ENCODE measurements at regions not wholly inside any gene's neighbourhood (a gene's known extent, or its start where the extent isn't known, plus 50 kb on each side); places are given as distances from the start of the nearest gene placed in this dataset.
"Not testable (repeated sequence)": the region's sequence is repeated elsewhere in the genome, so short reads cannot be mapped to it uniquely, and the experiment has no call there.

- ATAC-seq; intact Hi-C loops (cut with DNase I, micrococcal nuclease); DNase-seq: not testable (repeated sequence)
Measured at GRCh38 chr15:84094720-84095119, 140.9 kb upstream of the GOLGA6L4 start.

DNA sequence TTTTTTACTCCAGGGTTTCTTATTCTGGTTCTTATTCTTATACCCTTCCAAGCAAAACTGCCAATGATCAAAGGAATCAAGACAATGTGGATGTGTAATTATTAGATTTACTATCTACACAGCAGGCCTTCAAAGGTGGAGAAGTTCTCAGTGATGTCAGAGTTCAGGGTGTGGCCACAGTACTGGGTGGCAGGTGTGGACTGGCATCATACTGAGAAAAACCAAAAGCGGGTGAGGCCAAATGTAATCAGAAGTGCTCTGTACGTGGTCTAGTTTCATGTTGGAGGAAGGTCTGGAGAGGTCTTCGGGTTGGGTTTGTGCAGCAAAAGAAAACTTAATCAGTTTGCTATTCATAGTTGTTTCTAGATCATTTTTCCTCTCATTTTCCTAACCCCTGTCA, 138.5 kb upstream of the GOLGA6L4 start:
- DNase-seq; intact Hi-C loops (cut with DNase I, micrococcal nuclease): not testable (repeated sequence)
- ATAC-seq, result peak; percentile 30

GRCh38 chr15:84098604-84099003, 137.0 kb upstream of the GOLGA6L4 start:
- intact Hi-C loops (cut with DNase I, micrococcal nuclease), result no loop called here
- no peak for DNase-seq
- no peak for ATAC-seq

- DNase-seq, result peak in 1 of 2 donors; percentile 47
- intact Hi-C loops (cut with DNase I, micrococcal nuclease), result no loop called here
- ATAC-seq, result no peak
Measured at GRCh38 chr15:84099181-84099580, 136.4 kb upstream of the GOLGA6L4 start.

- DNase-seq (no peak), ATAC-seq (no peak)
- intact Hi-C loops (cut with DNase I, micrococcal nuclease), result no loop called here
Measured at GRCh38 chr15:84103345-84103744, 132.2 kb upstream of the GOLGA6L4 start.

GRCh38 chr15:84104853-84105252, 130.7 kb upstream of the GOLGA6L4 start:
- ATAC-seq, result peak; percentile 70
- DNase-seq, result no peak
- intact Hi-C loops (cut with DNase I, micrococcal nuclease), result no loop called here

DNA sequence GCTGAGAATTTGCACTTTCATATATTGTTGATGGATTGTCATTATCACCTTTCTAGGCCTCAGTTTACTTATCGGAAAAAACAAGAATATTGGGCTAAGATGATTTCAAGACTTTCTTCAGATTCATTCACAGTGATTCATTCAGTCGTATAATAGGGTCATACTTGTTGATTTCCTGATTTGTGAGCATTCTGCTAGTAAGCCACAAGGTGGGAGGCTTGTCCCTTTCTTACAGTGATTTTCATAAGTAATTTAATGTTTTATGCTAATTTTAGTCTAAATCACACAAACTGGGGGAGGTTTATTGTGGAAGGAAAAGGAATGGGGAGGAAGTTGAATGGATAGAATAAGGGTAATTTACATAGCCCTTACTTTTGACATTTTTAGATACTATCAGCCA, 126.8 kb upstream of the GOLGA6L4 start:
- intact Hi-C loops (cut with DNase I, micrococcal nuclease), result no loop called here
- no peak for ATAC-seq
- no peak for DNase-seq

- ATAC-seq, result no peak
- intact Hi-C loops (cut with DNase I, micrococcal nuclease), result no loop called here
- DNase-seq, result no peak
Measured at GRCh38 chr15:84111575-84111974, 124.0 kb upstream of the GOLGA6L4 start.

GRCh38 chr15:84112025-84112424, 123.5 kb upstream of the GOLGA6L4 start:
- no peak for DNase-seq
- intact Hi-C loops (cut with DNase I, micrococcal nuclease), result no loop called here
- ATAC-seq, result no peak

DNA sequence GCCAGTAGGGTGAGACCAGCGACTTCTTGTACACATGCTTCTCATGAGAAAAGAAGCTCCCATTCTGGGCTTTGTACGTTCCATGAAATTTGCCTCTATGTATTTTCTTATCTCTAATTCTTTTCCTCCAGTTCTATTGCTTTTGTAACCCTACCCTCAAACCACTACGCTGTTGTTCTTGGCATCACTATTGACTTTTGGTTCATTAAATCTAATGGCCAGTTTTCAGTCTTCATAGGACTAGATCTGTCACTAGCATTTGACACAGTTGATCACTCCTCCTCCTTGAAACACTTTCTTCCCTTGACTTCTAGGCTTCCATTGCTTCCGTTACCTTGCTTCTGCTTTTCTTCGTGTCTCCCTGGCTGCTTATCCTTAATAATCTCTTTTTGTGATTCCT, 121.7 kb upstream of the GOLGA6L4 start:
- intact Hi-C loops (cut with DNase I, micrococcal nuclease), result no loop called here
- ATAC-seq, result no peak
- no peak for DNase-seq

GRCh38 chr15:84114680-84115079, 120.9 kb upstream of the GOLGA6L4 start:
- DNase-seq; intact Hi-C loops (cut with DNase I, micrococcal nuclease); ATAC-seq: not testable (repeated sequence)

DNA sequence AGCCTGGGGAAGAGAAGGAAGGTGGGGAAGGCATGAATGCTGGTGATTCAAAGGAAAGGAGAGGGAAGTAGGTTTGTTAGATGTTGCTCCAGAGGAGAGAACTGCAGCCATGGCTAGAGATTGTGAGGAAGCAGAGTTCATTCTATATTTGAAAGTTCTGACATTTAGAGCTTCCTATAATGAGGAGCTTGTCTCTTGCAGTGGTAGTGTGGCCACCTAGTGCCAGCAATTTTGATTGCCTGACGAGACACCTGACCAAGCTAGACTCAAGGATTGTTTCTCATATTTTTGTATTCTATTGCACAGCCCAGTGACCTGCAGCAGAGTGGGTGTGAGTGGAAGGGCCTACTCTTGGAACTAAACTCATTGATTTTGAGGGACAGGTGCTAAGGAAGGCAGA, 116.2 kb upstream of the GOLGA6L4 start:
- ATAC-seq; DNase-seq; intact Hi-C loops (cut with DNase I, micrococcal nuclease): not testable (repeated sequence)

- ATAC-seq; DNase-seq; intact Hi-C loops (cut with DNase I, micrococcal nuclease): not testable (repeated sequence)
Measured at GRCh38 chr15:84120903-84121302, 114.7 kb upstream of the GOLGA6L4 start.

DNA sequence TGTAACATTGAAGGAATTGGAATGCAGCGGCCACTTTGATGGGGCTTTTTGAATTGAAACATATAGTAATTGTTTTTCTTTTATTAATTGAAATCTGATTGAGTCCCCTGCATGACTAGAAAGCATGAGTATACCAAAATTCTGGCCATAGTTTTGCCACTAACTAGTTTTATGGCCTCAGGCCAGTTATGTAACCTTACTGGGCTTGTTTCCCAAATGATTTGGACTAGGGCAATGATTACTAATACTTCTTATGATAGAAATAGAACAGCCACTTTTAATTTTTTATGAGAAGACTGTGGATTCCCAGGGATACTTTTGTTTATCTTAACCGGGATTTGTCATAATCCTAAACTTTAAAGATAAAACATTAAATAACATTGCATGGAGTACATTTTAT, 106.9 kb upstream of the GOLGA6L4 start:
- DNase-seq; intact Hi-C loops (cut with DNase I, micrococcal nuclease); ATAC-seq: not testable (repeated sequence)

DNA sequence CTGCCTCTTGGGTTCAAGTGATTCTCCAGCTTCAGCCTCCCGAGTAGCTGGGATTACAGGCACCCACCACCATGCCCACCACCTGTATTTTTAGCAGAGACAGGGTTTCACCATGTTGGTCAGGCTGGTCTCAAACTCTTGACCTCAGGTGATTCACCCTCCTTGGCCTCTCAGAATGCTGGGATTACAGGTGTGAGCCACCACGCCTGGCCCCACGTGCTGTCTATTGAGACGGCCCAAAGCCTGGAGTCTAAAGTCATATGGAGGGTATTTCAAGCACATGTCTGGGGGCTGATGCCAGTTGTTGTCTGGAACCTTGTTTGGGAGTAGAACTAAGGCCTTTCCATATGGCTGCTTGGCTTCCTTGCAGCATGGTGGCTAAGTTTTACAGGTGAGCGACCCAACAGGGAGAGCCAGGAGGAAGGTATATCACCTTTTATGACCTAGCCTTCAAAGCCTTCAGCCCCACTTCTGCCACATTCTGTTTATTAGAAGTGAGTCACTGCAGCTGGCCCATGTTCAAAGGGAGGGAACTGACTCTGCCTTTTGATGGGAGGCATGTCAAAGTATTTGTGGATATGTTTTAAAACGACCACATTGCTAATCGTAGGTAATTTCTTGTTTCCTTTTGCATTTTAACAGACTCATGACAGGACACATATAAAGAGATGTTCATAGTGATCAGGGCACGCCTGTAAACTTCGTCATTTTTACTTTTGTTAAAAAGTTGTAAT, 105.3 kb upstream of the GOLGA6L4 start:
- DNase-seq; intact Hi-C loops (cut with DNase I, micrococcal nuclease): not testable (repeated sequence)
- peak; percentile 100 for ATAC-seq

DNA sequence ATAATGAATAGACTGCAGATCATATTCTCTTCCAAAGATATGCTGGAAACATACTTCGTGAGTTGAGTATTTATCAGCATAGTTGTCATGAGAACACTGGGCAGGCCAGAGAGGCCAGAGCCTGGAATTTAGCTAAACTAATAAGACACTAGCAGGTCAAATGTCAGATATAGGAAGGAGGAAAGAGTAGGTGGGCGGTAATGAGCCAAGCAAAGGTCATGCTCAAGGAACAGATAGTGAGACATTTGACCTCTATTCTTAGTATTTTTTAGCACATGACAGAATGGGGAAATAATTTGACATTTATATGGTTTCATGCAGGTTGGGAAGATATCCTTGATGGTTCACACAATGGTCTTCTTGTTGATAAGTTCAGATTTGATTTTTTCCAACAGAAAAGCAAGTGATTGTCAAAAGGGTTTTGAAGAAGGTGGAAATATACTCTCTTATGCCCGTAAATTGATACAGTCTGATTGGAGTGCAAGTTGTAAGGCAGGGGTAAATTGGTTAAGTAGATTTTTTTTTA, 99.6 kb upstream of the GOLGA6L4 start:
- ATAC-seq; DNase-seq; intact Hi-C loops (cut with DNase I, micrococcal nuclease): not testable (repeated sequence)

GRCh38 chr15:84142888-84143337, 92.7 kb upstream of the GOLGA6L4 start:
- intact Hi-C loops (cut with DNase I, micrococcal nuclease), result no loop called here
- ATAC-seq, result peak; percentile 99
- DNase-seq, result peak; percentile 57 to 77

DNA sequence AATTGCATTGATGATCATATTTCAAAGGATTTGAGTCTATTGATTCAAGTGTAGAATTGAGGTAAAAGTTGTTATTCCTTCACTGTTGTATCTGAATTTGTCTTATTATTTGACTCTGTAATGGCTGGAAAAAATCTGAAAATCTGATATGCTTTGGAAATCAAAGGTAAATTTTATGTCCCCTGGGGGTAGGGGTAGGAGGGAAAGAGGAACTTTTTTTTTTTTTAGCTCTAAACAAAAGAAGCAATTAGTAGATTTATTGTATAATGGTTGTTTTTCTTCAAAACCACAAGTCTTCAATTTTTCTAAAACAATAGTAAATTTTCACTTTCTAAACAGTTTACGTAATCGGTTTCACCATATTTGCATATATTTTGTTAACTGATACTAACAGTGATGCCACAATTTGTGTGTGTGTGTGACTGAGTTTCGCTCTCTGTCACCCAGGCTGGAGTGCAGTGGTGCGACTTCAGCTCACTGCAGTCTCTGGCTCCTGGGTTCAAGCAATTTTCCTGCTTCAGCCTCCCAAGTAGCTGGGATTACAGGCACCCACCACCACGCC, 91.7 kb upstream of the GOLGA6L4 start:
- no peak for DNase-seq
- intact Hi-C loops (cut with DNase I, micrococcal nuclease), result no loop called here
- ATAC-seq, result no peak

GRCh38 chr15:84144946-84145345, 90.6 kb upstream of the GOLGA6L4 start:
- ATAC-seq; intact Hi-C loops (cut with DNase I, micrococcal nuclease); DNase-seq: not testable (repeated sequence)

- DNase-seq; intact Hi-C loops (cut with DNase I, micrococcal nuclease); ATAC-seq: not testable (repeated sequence)
Measured at GRCh38 chr15:84146299-84146698, 89.3 kb upstream of the GOLGA6L4 start.

Data from left colon (tissue), 2 donors.